ENCODE measurements at regions not wholly inside any gene's neighbourhood (a gene's known extent, or its start where the extent isn't known, plus 50 kb on each side); places are given as distances from the start of the nearest gene placed in this dataset.

- H2AFZ ChIP-seq (ENCODE audit: low read depth, low read length), result no peak overlapping the region
- no TSS peak for BruUV-seq (replicated peaks)
- H3K9me3 ChIP-seq (replicated peaks; ENCODE audit: control insufficient read depth, insufficient read depth, low read length), result no peaks in the 10 kb centered on the region
- H4K20me1 ChIP-seq (replicated peaks; ENCODE audit: control insufficient read depth, extremely low read depth, insufficient read depth, low read length), result no peaks in the 10 kb centered on the region
- no peaks in the 10 kb centered on the region for H3K27me3 ChIP-seq (ENCODE audit: control insufficient read depth in 2 of 2, insufficient read depth in 2 of 2, low read length in 2 of 2)
- dilution Hi-C loops (cut with MboI; ENCODE audit: extremely low pct_ligation_motif_present, low sequenced_read_pairs), result no loop called here
- no peaks in the 10 kb centered on the region for H3K79me2 ChIP-seq (ENCODE audit: control insufficient read depth, insufficient read depth, low read length)
- no peaks in the 10 kb centered on the region for H3K36me3 ChIP-seq (ENCODE audit: control insufficient read depth in 2 of 2, extremely low read depth in 1 of 2, insufficient read depth in 2 of 2, low read length in 2 of 2)
- ChIA-PET POLR2A (no interaction called here), CTCF (interaction anchor here (1.3 kb wide), 1 partner anchor 9 kb away, joined by 3 read pairs; no protein-coding TSS in a partner anchor)
- no peak overlapping the region for H3K4me2 ChIP-seq (ENCODE audit: insufficient read depth, low read length)
- no peak overlapping the region for H3K9ac ChIP-seq (replicated peaks; ENCODE audit: extremely low read depth, insufficient read depth, low read length)
- no peaks in the 10 kb centered on the region for H3K9me1 ChIP-seq (replicated peaks; ENCODE audit: control insufficient read depth, extremely low read depth, insufficient read depth, low read length)
- no peak overlapping the region for H3K27ac ChIP-seq (ENCODE audit: insufficient read depth, low read depth, low read length)
- no peak overlapping the region for H3K4me3 ChIP-seq (replicated peaks in 1 of 3; ENCODE audit: insufficient read depth in 1 of 3, low read depth in 1 of 3, low read length in 3 of 3)
- no peak for DNase-seq (ENCODE audit: low read depth, low spot score)
- FAIRE-seq, result no peak
- H3K4me1 ChIP-seq (ENCODE audit: control insufficient read depth, extremely low read depth, insufficient read depth, low read length), result no peaks in the 10 kb centered on the region
- TF ChIP-seq JUN (IDR thresholded peaks at IDR 0.05; ENCODE audit: borderline replicate concordance, insufficient read depth, insufficient read length, low read depth) (no peak), MYC (IDR thresholded peaks at IDR 0.05; ENCODE audit: low read depth, low read length) (no peak), EZH2 (IDR thresholded peaks at IDR 0.05; ENCODE audit: borderline replicate concordance, low read depth, low read length, severe bottlenecking) (no peak), CTCF (IDR thresholded peaks at IDR 0.05; ENCODE audit: extremely low read depth in 1 of 2, insufficient read depth in 1 of 2, low read depth in 1 of 2, low read length in 2 of 2) (no peak), POLR2A (IDR thresholded peaks at IDR 0.05; ENCODE audit: low read depth, low read length) (no peak), GATA2 (IDR thresholded peaks at IDR 0.05; ENCODE audit: insufficient read depth, insufficient read length, low read depth, low read length) (no peak), FOS (IDR thresholded peaks at IDR 0.05; ENCODE audit: borderline replicate concordance, insufficient read depth, low read length) (no peak), POLR2AphosphoS5 (IDR thresholded peaks at IDR 0.05; ENCODE audit: insufficient read depth, low read depth, low read length) (no peak)
- TF ChIP-seq, protein P1, sequence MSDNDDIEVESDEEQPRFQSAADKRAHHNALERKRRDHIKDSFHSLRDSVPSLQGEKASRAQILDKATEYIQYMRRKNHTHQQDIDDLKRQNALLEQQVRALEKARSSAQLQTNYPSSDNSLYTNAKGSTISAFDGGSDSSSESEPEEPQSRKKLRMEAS (IDR thresholded peaks at IDR 0.05; ENCODE audit: insufficient read depth, insufficient read length), result no peak
- intact Hi-C loops (cut with micrococcal nuclease), result no loop called here
Measured at GRCh38 chr5:124227914-124228313, 518.5 kb downstream of the ZNF608 start.

All from endothelial cell of umbilical vein (primary cell).